ENCODE measurements at regions not wholly inside any gene's neighbourhood (a gene's known extent, or its start where the extent isn't known, plus 50 kb on each side); places are given as distances from the start of the nearest gene placed in this dataset.

DNA sequence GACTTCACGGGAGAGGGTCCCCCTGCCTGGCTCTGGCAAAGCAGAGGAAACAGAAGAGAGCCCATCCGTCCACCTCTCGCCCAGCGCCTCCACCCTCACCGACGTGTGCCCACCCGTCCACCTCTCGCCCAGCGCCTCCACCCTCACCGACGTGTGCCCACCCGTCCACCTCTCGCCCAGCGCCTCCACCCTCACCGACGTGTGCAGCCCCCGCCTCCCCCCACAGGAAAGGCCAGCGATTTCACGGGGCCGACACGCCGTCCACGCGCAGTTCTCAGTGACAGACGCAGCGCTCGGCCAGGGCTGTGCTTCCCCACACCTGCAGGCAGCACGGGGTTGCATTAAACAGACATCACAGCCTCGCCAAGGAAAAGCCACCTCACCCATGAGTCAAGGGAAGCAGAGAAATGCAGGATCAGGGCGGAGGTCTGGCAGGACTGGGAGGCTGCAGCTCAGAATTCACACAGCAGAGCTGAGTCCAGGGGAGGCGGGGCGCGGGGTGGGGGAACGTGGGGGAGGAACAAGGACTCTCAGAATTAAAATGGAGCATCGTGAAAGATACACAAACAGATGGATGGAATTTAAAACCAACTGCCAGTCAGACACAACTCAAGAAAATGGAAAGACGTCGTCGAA lies 377.7 kb downstream of the BRD1 start:
- DNase-seq = no peak

DNA sequence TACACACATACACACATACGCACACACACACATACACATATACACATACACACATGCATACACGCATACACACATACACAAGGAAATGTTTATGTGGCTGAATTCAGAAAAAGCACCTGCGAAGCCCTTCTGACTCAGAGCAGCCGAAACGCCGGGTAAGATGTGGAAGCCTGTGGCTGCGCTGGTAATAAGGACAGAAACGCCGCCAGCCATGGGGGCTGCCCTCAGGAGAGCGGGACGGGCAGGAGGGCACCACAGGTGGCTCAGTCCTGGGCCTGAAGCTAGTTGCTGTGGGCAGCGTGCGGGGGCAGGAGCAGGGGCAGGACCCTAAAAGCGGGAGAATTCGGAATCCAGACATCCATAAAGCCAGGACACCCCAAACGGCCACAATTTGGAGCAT lies 378.3 kb downstream of the BRD1 start:
- no peak for DNase-seq

DNA sequence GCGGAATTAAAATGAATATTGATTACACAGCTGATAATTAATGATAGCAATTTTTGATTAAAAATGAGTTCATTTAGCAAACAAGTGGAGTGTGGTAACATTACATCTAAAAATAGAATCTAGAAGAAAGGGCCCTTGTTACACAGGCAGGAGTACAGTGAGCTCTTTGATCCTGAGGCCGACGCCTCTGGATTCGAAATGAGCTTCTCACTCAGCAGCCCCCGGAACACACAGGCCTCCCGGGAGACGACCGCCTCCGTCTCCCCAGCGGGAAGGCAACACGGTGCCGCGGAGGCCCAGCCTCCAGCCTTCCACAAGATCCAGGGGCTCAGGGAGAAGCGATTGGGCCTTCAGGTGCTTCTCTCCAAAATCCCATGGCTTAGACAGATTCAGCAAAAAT lies 379.1 kb downstream of the BRD1 start:
- no peak for DNase-seq

GRCh38 chr22:49447837-49448236 lies 379.8 kb downstream of the BRD1 start:
- DNase-seq = no peak

GRCh38 chr22:49446759-49447710 lies 380.6 kb downstream of the BRD1 start:
- DNase-seq = no peak

DNA sequence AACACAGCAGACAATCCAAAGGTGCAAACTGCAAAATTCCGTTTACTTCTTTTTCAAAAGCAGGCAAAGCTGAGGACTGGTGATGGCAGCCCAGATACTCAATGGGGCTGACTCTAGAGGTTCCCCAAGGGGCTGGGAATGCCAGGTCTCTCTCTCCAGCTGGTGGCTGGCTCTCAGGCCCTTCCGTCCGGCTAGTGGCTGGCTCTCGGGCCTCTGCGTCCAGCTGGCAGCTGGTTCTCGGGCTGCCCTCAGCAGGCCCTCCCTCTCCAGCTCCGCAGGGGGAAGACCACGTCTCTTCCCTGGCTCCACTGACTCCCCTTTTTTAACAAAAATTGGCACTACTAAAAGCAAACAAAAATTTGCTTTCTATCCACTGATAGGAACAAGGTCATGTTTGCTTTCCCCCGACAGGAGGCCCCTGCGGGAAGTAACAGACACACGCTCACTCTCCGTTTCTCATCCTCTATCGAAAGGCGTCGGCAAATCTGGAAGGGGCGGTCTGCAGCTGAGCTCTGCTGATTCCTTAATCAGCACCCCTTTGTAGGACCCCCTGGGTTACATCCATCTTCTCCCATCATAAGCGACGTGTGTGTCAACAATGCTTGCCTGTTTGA lies 381.4 kb downstream of the BRD1 start:
- no peak for DNase-seq

DNA sequence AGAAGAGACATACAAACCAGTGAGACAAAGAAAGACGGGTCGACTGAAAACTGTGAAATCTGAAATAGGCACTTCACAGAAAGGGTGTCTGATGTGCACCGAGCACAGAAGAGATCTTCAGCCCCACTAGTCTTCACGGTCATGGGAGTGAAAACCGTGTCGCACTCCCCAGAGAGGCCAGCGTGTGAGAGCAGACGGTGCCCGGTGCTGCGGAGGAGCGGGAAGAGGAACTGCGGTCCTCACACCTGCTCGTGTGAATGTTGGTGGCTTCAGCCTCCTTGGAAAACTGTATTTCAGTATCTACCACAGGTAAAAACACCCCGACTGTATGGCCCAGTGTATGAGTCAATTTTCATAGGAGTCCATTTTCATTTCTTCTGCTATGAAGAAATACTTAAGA lies 382.9 kb downstream of the BRD1 start:
- no peak for DNase-seq

GRCh38 chr22:49440931-49441330 lies 386.7 kb downstream of the BRD1 start:
- no peak for DNase-seq

GRCh38 chr22:49439373-49439772 lies 388.3 kb downstream of the BRD1 start:
- no peak for DNase-seq

DNA sequence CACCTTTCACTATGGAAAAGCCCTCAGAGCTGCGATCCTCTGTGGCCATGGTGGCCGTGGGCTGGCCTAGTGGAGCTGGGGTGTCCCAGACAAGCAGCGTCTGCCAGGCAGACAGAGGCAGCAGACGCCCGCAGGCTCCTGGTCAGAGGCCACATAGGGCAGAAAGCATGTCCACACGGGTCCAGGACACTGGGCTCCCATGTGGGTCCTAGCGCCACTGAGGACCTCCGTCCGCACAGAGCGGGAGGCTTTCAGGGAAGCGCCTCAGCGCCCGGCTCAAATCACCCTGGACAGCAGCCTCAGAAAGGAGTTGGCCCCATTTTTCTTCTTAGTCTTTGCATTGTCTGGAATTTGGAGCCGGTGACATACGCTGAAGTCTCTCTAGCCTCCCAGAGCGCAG lies 389.7 kb downstream of the BRD1 start:
- DNase-seq = no peak

GRCh38 chr22:49437356-49437755 lies 390.3 kb downstream of the BRD1 start:
- DNase-seq = no peak

GRCh38 chr22:49436056-49436455 lies 391.6 kb downstream of the BRD1 start:
- no peak for DNase-seq

GRCh38 chr22:49435596-49435995 lies 392.1 kb downstream of the BRD1 start:
- no peak for DNase-seq

DNA sequence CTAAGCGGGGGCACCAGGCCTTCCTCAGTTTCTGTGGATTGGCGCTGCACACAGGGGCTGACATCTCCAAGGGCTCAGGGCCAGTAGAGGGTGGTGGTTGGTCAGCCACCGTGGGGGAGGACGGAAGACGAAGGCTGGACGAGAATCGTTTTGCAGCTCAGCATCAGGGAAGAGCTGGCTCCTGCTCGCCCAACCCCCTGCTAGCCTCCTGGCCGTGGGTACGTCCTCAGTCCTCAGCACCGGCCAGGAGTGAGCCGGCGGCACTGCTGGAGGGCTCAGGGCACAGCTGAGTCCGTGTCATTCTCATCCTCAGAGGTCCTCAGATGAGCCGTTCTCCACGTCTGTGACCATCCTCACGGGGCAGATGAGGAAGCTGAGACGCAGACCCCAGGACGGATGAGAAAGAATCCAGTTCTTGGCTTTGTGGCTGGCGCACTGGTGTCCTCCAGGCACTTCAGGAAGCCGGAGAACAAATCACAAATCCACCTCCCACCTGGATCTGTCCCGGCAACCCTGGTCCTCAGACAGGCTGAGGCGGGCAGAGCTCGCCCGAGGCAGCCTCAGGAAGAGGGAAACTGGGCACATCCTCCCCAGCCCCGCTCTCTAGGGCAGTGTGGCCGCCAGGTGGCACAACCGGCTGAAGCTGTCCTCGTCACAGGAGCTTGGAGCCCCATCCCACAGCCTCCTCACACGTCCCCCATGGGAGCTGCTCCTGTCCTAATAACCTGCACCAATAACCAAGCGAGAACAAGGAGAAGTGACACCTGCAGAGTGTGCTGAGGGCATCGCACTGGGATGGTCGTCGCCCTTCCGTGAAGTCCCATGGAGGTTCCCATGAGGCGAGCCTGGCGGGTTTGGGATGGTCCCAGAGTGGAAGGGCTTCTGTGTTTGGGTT lies 393.7 kb downstream of the BRD1 start:
- DNase-seq = no peak

DNA sequence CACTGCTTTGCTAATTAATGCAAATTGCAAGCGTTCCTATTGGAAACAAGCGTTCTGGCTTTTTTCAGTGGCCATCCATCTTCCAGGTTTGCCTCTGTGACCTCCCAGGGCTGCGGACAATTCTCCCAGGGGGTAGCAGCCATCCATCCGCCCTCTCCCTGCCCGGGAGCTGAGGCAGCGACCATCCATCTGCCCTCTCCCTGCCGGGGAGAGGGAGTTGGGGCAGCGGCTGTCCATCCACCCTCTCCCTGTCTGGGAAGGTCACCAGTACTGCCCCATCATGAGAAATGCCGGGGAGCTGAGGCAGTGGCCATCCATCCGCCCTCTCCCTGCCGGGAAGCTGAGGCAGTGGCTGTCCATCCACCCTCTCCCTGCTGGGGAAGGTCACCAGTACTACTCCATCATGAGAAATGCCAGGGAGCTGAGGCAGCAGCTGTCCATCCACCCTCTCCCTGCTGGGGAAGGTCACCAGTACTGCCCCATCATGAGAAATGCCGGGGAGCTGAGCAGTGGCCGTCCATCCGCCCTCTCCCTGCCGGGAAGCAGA lies 394.7 kb downstream of the BRD1 start:
- no peak for DNase-seq

DNA sequence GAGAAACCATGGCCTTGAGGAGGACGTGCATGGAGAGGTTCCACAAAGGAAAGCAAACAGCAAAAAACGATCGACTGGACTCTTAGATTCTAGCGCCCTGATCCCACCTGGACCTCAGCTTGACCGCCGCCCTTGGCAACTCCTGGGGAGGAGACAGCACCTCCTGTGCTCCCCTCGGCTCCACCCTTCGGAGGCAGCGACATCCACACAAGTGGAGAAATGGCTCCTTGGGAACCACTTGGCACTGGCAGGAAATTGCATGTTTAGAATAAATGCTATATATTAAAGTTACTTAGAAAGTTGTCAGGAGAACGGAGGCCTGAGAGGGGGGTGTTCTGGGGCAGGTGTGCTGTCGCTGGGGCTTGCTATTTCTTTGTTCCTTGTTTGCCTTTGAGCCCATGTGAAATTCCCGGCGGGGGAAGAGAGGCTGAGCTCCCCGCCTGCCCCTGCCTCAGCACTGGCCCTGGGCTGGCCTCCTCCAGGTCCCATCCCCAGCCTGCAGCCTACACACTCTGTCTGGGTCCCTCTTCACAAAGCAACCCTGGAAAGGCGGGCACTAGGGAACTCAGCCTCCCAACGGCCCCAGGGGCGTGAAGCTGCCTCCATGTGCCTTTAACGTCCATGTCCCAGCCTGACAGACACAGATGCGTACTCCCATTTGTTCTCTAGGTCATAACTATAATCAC lies 395.3 kb downstream of the BRD1 start:
- DNase-seq = no peak

- DNase-seq = no peak
Observed at GRCh38 chr22:49431551-49431950, 396.1 kb downstream of the BRD1 start.

DNA sequence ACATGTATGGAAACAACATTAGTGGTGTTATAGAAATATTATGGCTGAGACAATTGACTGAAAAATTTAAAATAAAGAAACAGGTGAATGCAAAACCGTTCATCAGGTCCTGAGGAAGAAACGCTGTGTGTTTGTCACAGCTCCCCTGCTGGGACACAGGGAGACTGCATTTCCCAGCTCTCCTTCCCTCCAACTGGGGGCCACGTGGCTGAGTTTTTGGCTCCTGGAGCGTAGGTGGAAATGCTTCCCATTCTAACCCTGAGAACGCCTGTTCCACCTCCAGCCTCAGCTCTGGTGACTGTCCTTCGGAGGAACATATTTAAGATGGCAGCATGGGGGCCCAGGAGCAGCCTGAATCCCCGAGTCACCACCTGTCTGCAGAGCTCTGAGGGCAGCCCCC lies 398.6 kb downstream of the BRD1 start:
- no peak for DNase-seq

DNA sequence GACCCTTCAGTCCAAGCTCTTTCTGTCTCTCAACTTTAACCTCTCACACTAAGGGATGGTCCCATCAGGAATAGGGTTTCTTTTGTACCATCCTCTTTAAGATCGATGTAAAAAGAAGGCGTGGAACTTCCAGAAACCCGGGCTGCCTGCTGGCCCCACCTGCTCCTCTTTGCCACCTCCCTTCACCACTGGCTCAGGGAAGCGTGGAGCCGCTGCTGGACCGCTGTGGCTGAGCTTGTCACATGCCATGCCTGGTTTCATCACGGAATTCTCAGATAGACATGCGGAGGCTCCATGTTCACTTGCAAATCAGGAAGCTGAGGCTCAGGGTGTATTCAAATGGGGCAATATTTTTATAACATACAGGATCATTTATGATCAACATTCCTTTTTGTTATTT lies 399.7 kb downstream of the BRD1 start:
- DNase-seq = no peak

- no peak for DNase-seq
Observed at GRCh38 chr22:49427341-49427740, 400.3 kb downstream of the BRD1 start.

DNA sequence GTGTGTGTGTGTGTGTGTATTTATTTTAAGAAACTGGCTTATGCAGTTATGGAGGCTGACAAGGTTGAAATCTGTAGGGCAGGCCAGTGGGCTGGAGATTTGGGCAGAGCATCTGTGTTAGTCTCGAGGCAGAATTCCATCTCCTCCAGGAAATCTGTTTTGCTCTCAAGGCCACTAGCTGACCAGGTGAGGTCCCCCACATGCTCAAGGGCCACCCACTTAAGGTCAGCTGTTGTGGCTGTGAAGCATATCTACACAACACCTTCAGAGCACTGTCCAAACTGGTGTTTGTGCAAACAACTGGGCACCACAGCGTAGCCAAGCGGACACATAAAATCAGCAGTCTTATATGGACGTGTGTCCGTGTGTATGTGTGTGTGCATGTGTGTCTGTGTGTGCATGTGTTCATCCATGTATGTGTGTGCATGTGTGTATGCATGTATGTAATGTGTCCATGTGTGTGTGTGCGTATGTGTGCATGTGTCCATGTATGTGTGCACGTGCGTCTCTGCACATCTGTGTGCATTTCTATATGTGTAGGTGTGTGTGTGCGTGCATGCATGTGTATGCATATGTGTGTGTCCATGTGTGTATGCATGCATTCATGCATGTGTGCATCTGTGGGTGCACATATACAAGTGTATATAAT lies 400.9 kb downstream of the BRD1 start:
- DNase-seq = no peak

- DNase-seq = no peak
Observed at GRCh38 chr22:49426098-49426497, 401.6 kb downstream of the BRD1 start.
